Amygdala (tissue), 56 donors: ENCODE measurements at regions not wholly inside any gene's neighbourhood (a gene's known extent, or its start where the extent isn't known, plus 50 kb on each side); places are given as distances from the start of the nearest gene placed in this dataset.
"Not testable (repeated sequence)": the region's sequence is repeated elsewhere in the genome, so short reads cannot be mapped to it uniquely, and the experiment has no call there.

ENCODE experiments used
- DNase-seq, 56 donors: peaks; one replicate each; lab custom pipeline; 2025; lab: John Stamatoyannopoulos, UW

- DNase-seq: not testable (repeated sequence)
These were observed 952.8 kb upstream of the CDH18 start for GRCh38 chr5:20940786-20941185.

DNA sequence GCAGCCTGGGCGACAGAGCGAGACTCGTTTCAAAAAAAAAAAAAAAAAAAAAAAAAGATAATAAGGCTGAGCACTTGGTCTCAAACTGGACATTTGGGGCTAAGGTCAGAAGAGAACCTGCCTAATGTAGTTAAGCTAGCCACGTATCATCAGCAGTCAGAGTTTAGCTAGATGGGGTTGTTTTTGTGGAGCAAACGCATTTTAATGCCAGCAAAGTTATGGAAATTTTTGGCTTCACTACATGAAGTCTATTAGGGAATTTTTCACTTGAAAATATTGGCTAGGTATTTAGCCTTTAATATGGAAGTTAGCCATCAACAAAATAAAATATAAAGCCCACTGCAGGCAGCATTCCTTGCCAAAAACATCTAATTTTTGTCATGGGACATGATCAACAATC lies 902.9 kb upstream of the CDH18 start:
- not testable (repeated sequence) for DNase-seq

GRCh38 chr5:20875726-20876125 lies 887.7 kb upstream of the CDH18 start:
- not testable (repeated sequence) for DNase-seq

GRCh38 chr5:20865892-20866291 lies 877.9 kb upstream of the CDH18 start:
- not testable (repeated sequence) for DNase-seq

GRCh38 chr5:20833081-20833627 lies 845.2 kb upstream of the CDH18 start:
- peak in 6 of 56 donors; percentile 1 to 23 (median 10) for DNase-seq

DNA sequence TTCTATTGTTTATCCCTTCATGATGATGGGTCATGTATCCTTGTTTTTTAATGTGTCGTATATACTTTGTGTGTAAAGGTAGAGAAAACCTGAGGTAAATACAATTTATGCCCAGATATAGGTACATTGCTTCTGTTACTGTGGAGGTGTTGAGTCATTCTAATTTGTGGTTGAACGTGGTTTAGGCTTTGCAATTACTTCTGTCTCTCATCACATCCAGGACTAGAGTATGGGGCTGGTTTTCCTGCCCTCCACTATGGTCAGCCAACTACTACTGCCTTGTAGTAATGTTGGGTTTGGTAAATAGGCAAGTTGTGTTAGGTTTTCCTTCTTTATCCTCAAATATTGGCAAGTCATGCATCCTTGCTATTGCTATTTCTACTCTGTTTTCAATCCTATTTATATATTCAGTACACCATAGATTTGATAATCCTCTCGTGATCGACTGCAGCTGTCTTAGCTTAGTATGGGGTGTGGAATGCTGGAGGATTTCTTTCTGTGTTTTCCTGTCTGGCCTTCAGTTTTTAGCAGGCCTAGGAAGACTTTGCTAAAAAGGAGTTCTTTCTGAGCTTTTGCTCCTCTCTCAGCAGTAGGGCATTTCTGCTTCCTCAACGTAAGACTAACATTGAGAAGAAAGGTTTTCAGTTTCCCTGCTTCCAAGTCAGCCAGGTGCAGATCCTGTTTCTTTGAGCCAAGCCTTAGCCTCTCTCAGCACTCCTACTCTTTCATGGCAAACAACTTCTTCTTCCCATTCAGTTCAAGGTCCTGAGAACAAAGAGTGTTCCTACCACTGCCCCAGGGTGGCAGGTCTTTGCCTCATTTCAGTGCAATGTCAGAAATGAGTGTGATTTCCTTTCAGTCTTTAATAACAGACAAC lies 844.4 kb upstream of the CDH18 start:
- DNase-seq: peak in 1 of 56 donors; percentile 2

DNA sequence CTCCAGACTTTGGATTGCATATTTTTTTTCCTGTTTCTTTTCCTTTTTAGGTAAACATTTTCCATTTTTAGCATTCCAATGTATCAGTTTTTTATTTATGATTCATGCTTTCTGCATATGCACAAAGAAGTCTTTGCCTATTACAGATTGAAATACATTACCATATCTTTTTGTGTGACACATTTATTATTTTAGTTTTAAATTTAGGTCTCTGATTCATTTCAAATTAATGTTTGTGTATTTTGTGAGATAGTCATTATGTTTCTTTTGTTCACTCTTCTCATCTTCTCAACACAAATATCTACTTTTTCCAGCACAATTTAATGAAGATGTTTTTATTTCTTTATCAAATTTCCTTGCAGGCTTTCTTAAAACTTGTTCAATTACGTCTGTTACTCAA lies 838.0 kb upstream of the CDH18 start:
- DNase-seq: not testable (repeated sequence)

DNA sequence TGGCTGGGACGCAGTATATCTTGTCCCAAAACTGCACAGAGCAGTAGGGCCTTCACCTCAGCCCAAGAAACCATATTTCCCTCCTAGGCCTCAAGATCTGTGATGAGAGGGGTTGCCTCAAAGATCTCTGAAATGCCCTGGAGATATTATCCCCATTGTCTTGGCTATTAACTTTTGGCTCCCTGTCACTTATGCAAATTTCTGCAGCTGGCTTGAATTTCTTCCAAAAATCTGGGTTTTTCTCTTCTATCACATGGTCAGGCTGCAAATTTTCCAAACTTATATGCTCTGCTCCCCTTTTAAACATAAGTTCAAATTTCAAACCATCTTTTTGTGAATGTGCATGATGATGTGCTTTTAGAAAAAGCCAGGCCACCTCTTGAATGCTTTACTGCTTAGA lies 809.2 kb upstream of the CDH18 start:
- DNase-seq: not testable (repeated sequence)

DNA sequence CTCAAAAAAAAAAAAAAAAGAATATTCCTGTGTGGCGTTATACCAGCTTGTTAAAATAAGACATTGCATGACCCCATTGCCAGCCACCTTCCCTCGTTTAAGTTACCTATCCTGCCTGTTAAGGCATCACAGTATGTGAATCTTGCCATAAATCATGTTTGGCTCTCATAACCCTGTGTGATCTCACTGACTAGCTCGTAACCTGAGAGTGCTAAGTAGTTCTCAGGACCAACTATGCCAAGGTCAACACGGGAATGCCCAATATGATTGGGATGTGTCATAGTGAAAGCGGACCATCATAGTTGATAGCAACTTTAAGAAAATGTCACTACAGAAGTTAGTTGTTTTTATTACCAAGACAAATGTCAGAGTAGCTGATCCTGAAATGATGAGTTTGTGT lies 796.8 kb upstream of the CDH18 start:
- DNase-seq: not testable (repeated sequence)

- DNase-seq: not testable (repeated sequence)
These were observed 795.5 kb upstream of the CDH18 start for GRCh38 chr5:20783484-20783883.

GRCh38 chr5:20771338-20771737 lies 783.3 kb upstream of the CDH18 start:
- not testable (repeated sequence) for DNase-seq

GRCh38 chr5:20765074-20765473 lies 777.1 kb upstream of the CDH18 start:
- DNase-seq: not testable (repeated sequence)

- not testable (repeated sequence) for DNase-seq
These were observed 771.5 kb upstream of the CDH18 start for GRCh38 chr5:20759459-20759858.

DNA sequence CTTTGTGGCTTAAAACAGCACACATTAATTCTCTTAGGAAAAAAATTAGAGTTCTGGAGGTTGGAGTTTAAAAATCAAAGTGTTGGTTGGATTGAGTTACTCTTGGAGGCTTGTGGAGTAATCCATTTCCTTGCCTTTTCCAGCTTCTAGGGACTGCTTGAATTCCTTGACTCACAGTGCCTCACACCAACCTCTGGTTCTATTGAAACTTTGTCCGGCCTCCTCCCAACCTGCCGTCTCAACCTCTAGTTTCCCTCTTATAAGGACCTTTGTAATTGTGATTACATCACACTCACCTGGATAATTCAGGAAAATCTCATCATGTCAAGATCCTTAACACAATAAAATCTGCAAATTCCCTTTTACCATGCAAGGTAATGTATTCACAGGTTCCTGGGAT lies 764.2 kb upstream of the CDH18 start:
- DNase-seq: not testable (repeated sequence)

DNA sequence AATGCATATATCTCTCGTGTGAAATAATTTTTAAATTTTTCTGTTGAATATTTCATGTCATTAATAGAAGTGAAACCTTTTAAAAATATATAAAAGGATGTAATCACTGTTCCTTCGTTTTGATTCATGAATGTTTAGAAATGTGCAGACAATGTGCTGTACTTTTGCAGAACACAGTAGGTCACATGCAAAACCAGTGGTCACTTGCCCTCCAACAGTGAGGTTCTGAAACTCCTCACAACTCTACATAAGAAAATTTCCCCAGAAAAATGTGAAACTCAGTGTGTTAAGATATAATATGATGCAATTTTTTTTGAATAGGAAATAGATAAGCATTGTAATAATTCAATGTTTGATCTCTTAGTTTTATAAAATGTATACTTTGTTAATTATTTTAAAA lies 747.7 kb upstream of the CDH18 start:
- DNase-seq: not testable (repeated sequence)

DNA sequence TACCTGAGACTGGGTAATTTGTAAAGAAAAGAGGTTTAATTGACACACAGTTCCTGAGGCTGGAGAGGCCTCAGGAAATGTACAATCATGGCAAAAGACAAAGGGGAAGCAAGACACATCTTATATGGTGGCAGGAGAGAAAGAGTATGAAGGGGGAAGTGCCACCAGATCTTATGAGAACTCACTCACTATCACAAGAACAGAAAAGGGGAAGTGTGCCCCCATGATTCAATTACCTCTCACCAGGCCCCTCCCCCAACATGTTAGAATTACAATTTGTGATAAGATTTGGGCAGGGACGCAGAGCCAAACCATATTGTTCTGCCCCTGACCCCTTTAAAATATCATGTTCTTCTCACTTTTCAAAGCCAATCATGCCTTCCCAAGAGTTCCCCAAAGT lies 744.2 kb upstream of the CDH18 start:
- DNase-seq: not testable (repeated sequence)

DNA sequence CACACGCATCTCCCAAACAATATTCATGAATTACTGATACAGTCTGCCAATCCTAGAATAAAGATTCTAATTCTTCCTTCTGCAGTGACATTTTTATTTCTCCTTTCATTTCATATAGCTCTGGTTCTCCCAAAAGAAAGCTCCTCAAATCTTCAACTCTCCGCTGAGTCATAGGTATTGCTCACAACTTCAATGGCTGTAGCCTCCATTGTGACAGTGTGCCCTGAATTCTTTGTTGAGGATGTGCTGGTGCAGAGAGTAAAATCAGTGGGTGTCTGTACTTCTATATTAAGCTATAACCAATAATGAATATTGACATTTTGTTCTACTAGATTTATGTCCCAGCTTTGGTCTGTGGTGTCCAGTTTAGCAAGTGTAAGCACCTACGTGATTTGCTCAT lies 733.3 kb upstream of the CDH18 start:
- not testable (repeated sequence) for DNase-seq

DNA sequence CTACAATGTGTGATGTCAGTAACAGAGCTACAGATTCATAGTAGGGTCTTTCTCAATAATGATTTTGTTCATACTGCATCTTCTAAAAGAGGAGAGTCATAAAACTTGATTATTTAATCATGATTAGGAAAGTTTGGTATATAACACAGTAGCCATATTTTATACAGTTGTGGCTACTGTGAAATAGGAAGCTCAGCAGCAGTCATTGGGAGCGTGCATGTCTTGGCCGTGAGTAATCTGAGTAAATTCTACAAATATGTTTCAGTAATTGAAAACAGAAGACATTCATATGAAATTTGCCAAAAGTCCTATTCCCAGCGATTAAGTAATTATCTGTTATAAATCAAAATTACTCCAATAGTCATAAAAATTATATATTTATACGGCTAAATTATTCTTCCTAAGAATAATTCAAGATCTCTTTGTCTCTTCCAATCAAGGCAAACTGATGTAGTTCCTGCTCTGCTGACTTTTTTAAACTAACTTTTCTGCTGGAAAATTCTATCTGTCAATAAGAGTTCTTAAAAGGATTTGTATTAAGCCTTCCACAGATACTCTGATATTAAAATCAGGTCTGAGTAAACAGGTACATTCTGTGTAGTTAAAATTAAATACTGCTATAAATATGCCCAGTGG lies 723.6 kb upstream of the CDH18 start:
- not testable (repeated sequence) for DNase-seq

GRCh38 chr5:20707634-20708033 lies 719.6 kb upstream of the CDH18 start:
- DNase-seq: not testable (repeated sequence)

GRCh38 chr5:20694121-20694520 lies 706.1 kb upstream of the CDH18 start:
- DNase-seq: no peak

- no peak for DNase-seq
These were observed 704.9 kb upstream of the CDH18 start for GRCh38 chr5:20692913-20693312.
